GM18498 (cell line): ENCODE measurements at regions not wholly inside any gene's neighbourhood (a gene's known extent, or its start where the extent isn't known, plus 50 kb on each side); places are given as distances from the start of the nearest gene placed in this dataset.
"Not testable (repeated sequence)": the region's sequence is repeated elsewhere in the genome, so short reads cannot be mapped to it uniquely, and the experiment has no call there.

ENCODE experiments used
- ATAC-seq: cut with Tn5 transposase; IDR thresholded peaks from one replicate; pipeline ENCODE4 v1.9.1; 2021; ENCODE audit warnings: mild to moderate bottlenecking, moderate library complexity; ENCODE audit not compliant: unreplicated experiment

GRCh38 chr6:22349051-22349450 lies 52.2 kb upstream of the PRL start:
- ATAC-seq: no peak

GRCh38 chr6:22349528-22349927 lies 52.7 kb upstream of the PRL start:
- no peak for ATAC-seq

GRCh38 chr6:22350109-22350508 lies 53.3 kb upstream of the PRL start:
- ATAC-seq: no peak

- ATAC-seq: no peak
Measured at GRCh38 chr6:22353101-22353500, 56.3 kb upstream of the PRL start.

GRCh38 chr6:22356362-22356940 lies 59.6 kb upstream of the PRL start:
- no peak for ATAC-seq

- ATAC-seq: peak; percentile 72
Measured at GRCh38 chr6:22357724-22358189, 60.9 kb upstream of the PRL start.

GRCh38 chr6:22361576-22361975 lies 64.7 kb upstream of the PRL start:
- ATAC-seq: no peak

GRCh38 chr6:22362361-22362760 lies 65.5 kb upstream of the PRL start:
- no peak for ATAC-seq

GRCh38 chr6:22363166-22363713 lies 66.4 kb upstream of the PRL start:
- ATAC-seq: no peak

GRCh38 chr6:22363714-22364239 lies 66.9 kb upstream of the PRL start:
- no peak for ATAC-seq

GRCh38 chr6:22364306-22364705 lies 67.5 kb upstream of the PRL start:
- no peak for ATAC-seq

- no peak for ATAC-seq
Measured at GRCh38 chr6:22366214-22366613, 69.4 kb upstream of the PRL start.

GRCh38 chr6:22367346-22367745 lies 70.5 kb upstream of the PRL start:
- no peak for ATAC-seq

GRCh38 chr6:22368794-22369193 lies 72.0 kb upstream of the PRL start:
- no peak for ATAC-seq

- ATAC-seq: peak; percentile 84
Measured at GRCh38 chr6:22372922-22373321, 76.1 kb upstream of the PRL start.

- ATAC-seq: not testable (repeated sequence)
Measured at GRCh38 chr6:22374950-22375349, 78.1 kb upstream of the PRL start.

- not testable (repeated sequence) for ATAC-seq
Measured at GRCh38 chr6:22376293-22376692, 79.5 kb upstream of the PRL start.

GRCh38 chr6:22378536-22378935 lies 81.7 kb upstream of the PRL start:
- ATAC-seq: not testable (repeated sequence)

GRCh38 chr6:22380236-22380635 lies 83.4 kb upstream of the PRL start:
- ATAC-seq: no peak

- ATAC-seq: no peak
Measured at GRCh38 chr6:22381845-22382544, 85.2 kb upstream of the PRL start.

- no peak for ATAC-seq
Measured at GRCh38 chr6:22383016-22383415, 86.2 kb upstream of the PRL start.

GRCh38 chr6:22392711-22393110 lies 95.9 kb upstream of the PRL start:
- no peak for ATAC-seq
